Islet precursor cell (in vitro differentiated cells): ENCODE measurements at regions not wholly inside any gene's neighbourhood (a gene's known extent, or its start where the extent isn't known, plus 50 kb on each side); places are given as distances from the start of the nearest gene placed in this dataset.
A peak's percentile ranks its signal among the peaks of the same experiment; 100 is the strongest.
"Not testable (repeated sequence)": the region's sequence is repeated elsewhere in the genome, so short reads cannot be mapped to it uniquely, and the experiment has no call there.

Source experiments
- DNase-seq: peaks from one replicate; pipeline ENCODE4 v3.0.0-alpha.2; 2018

DNA sequence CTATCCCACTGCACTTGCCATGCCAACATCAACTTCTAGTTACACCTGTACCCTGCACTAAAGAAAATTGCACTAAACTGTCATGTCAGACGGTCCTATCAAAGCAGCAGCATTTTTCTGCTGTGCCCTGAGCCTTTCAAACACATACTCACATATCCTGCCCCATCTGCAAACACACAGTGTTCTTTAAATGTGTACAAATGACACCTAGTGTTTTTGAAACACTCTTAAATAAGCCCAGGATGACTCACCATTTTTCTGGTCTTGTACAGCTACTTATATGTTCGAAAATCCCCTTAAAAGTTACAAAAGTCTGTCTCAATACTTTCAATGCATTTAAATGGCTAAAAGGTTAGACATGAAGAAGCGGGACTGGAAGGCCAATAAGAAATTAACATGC, 346.7 kb upstream of the PPARGC1A start:
- no peak for DNase-seq

DNA sequence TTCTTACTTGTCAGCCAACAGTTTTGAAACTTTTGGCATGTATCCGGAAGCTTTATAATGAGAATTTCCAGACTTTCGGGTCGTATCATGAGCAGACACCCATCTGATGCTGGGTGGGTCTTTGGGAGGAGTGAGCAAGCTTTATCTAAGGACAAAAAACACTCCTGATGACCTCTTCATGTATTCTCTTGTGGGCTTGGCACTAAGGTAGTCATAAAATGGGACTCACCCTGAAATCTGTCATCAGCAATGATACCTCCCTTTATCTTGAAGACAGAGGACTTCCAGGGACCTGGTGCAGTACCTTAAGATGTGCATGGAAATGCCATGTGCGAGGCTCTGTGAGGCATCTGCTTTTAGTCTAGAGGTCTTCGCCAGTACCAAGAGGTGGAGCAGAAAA, 346.3 kb upstream of the PPARGC1A start:
- peak; percentile 18 for DNase-seq

DNA sequence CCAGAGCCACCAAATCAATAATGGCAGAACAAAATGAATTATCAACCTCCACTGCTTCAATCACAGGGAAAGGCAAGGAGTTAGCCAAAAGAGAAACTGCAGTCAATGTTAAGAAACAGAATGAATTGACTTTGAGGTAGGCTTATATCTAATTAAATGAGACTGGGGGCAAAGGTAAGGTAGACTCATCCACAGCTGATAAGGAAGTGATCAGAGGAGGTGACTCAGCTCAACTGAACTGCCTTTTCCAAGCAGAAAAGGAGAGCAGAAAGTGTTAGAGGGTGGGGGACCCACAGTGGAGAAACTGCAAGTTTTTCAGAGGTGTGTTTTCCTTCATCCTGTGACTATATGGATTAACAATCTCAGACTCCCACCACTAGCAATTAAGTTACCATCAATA, 345.8 kb upstream of the PPARGC1A start:
- DNase-seq: no peak

DNA sequence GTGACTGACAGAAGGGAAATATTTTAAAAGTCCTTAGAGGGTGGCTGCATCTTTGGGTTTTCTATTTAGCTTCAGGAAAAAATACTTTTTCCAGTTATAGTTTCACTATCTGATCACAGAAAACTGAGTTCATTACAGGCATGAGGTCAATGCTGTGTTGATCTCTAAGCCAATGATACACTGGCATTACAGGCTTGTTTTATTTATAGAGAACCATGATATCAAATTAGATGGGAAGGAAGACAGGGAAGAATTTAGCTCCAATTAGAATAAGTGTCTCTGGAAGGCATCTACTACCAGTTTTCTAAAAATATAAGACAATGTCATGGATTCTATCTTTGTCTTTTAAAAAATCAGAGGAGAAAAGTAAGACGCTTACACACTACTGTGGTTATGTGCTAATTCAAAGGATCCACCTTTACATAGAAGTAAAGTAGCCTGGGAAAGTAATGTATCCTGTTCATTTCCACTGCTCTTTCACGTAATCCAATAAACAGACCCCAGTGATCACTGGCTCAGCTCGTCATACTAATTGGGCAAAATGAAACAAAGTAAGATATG, 344.5 kb upstream of the PPARGC1A start:
- DNase-seq: no peak

DNA sequence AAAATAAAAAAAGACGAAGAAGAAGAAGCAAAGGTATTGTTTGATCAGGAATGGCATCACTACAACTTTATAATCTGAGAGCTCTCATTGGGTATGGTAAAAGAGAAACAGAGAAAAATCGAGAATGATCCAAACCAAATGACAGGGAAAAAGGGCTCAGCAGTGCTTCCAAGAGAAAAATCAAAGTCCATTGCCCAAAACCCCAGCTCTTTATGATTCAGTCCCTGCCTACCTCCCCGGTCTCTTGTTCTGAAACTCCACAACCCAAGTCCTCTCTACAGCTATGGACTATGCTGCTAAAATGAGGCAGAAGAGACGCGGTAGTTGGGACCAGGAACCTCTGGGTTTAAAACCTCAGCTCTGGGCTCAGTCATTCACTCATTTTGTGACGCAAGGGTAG, 341.1 kb upstream of the PPARGC1A start:
- DNase-seq: no peak

DNA sequence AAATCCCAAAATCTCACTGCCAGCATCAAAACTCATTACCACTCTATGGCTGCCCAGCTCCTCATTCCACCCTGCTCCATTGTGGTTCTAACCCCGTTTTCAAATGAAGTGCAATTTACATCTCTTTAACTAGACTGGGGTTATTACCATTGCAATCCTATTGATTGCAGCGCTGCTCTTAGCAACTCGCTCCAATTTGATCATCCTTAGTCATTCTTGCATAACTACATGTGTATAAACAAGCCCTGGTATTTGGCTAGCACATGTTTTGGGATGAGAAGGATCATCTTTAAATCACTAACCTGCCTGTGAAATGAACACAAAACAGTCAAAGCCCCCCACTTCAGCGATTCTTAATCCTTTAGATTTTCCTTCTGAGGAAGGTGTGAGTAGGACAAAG, 340.1 kb upstream of the PPARGC1A start:
- DNase-seq: peak; percentile 8

DNA sequence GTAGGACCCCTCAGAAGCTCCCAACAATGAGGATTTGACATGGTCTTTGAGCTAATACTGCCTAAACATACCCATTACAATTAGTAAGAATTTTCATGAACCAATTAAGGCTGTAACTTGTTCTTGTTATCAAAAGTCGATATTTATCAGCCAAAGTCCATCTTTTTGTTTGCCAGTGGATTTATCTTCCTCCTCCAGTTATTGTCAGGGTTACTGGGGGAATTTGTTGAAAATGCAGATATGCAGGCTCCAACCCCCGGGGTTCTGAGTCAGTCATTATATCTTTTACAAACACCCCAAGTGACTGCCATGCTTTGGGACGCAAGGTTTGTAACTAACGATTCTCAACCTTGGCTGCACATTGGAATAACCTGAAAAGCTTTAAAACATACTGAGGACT, 338.8 kb upstream of the PPARGC1A start:
- DNase-seq: peak; percentile 7

DNA sequence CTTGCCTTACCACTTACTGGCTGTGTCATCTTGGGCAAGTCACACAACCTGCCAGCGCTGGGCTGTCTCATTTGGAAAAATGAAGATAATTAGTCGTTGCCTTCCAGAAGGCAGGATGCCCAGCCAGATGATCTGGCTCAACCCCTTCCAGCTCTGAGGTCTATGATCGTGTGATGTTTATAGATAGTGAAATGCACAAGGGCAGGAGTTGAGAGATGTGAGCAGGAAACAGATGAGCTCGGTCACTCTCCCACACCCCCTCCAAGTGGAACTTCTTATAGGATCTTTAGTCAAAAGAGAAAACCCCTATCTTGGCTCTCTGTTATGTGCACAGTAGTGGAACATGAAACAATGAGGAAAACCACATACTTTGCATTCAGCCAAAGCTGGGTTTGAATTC, 336.8 kb upstream of the PPARGC1A start:
- no peak for DNase-seq

DNA sequence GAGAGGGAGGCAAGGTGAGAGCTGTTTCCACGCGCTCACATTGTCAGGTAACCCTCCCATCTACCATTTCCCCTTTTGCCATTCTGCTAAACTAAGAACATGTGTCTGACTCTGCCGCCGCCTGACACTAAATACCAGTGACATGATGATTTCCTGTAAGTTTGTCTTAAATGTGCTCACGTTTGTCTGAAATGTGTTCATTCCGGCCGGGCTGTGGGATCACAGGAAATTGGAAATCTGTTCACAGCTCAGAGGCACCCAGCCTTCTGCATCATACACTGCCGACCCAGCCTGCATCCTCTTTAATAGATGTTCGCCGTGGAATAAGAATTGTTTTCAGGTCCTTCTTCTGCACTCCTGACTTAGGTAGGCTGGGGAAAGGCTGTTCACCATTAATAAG, 336.2 kb upstream of the PPARGC1A start:
- DNase-seq: peak; percentile 29

DNA sequence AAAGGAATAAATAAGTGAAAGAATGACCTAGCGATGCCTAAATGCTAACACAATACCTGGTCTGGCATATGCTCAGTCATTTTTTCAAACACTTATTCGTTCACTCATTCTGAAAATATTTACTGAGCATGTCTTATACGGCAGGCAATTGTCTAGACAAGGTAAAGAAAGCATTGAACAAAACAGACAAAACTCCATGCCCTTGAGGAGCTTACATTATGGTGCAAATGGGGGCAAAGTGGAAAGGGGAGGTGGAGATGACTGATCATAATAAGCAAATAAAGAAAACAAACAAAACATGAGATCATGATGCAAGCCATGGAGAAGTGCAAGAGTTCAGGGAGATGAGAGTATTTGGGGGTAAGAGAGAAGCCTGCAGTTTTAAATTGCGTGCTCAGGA, 334.6 kb upstream of the PPARGC1A start:
- peak; percentile 3 for DNase-seq

DNA sequence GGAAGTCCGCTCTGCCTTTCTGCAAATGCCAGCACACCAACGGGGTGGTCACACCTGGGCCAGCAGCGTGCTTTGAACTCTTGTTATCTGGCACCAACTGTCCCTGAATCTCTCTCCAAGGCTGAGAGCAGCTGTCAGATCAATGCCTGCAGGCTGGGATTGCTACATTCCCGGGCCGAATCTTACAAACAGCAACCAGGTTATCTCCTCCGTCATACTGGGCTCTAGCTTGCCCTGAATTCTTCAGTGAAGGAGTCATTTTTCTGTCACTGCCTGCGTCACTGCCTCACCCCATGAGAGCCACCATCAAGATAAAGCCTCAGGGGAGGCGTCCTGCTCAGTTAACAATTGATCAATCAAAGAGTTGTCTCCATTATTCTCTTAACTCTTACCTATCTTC, 329.4 kb upstream of the PPARGC1A start:
- peak; percentile 74 for DNase-seq

DNA sequence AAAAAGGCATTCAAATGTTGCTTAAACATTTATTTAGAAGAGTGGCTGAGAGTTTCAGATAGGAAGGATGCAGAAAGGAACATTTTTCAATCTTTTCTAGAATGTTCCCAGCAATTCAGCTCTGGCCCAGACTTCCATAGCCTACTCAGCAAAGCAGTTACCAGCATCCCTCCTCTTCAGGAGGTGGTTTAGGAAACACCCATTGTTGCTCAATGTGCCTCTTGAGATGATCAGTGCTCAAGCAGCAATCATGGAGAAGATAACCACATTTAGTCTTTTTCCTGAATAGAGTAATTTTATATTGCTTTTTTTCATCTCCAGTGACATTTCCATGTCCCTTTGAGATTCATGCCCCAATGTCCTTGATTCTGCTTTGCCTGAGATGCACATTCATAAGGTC, 328.7 kb upstream of the PPARGC1A start:
- DNase-seq: no peak

DNA sequence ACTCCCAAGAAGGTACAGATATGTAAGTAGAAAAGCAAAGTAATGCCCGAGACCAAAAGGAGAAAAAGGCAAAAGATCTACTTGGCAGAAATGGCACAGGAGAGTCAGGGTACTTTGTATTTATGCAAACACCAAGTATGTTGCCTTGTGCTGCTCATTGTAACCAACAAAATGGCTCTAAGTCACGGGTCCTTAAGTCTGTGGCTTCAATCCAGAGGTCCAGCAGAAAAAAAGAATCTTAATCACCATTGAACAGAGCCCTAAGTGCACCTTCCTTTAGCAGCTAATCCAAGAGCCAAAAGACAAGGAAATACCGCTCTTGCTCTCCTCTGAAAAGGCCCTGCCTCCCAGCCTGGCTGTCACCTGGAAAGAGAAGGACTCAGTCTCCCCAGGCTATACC, 324.9 kb upstream of the PPARGC1A start:
- DNase-seq: no peak

DNA sequence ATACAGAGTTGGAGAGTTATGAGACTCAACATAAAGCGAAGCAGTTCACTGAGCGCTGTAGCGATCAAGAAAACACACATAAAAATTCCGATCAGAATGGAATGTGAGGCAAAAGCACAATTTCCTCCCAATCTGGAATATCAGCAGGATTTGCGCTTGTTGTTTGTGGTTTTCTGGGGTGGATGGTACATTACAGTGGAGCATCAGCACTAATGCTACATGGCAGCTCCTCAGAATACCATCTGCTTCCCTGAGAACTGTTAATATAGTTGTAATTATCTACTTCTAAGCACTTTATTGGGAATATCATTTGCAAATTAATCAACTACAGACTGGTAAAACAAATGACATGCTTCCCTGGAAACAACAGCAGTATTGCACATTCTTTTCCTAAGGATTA, 324.1 kb upstream of the PPARGC1A start:
- no peak for DNase-seq

DNA sequence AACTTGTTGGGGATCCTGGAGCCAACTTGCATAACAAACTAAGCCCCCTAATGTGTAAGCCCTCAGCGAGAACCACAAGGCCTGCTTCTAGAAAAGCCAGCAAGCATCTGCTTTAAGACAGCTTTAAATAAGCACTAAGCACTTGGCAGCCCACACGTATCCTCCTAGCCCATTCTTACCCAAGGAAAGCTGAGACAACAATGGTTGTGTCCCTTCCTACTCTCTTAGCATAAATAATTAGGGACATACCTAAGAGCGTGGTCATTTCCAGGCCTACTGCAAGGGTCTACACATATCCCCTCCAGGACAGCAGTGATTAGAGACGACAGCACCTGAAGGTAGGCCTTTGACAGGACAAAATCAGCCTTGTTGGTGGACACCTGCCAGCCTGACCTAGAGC, 322.8 kb upstream of the PPARGC1A start:
- DNase-seq: no peak

DNA sequence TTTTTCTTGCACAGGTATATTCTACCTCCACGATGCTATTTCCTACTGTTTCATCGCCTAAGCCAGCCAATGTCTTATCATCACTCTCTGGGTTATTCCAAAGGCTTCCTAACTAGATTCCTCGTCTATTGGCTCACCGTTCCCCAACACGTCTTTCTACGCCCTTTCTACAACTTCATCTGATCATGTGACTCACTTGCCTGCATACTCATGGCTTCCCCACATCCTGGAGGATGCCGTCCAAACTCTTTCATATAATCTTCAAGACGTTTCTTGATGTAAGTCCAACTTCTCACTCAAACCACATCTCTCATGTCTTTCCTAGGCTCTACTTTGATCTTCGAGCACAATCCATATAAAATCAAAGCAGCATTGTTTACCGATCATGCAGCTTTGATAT, 322.0 kb upstream of the PPARGC1A start:
- DNase-seq: no peak

DNA sequence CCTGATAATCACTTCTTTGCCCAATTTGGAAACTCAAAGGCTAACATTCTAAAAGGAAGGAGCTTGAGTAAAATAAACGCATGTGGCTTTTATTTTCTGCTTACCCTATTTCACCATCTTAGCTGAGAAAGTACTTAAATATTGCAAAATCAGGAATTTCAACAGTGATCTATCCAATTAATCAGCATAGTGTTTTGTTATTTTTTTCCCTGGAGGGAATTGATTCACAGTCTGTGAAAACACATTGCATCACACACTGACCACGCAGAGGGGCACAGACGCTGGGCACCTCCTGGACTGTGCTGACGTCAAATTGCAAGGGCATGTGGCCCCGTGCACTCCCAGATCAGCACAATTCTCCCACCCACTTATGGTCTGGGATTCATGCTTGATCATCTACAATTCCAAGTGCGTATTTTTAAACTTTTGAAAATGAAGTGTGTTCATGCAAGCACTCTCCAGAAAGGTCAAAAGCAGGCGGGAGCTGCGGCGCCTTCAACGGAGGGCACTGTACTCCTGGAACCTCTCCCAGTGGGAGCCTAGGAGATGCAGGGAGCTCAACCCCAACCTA, 320.6 kb upstream of the PPARGC1A start:
- DNase-seq: no peak

DNA sequence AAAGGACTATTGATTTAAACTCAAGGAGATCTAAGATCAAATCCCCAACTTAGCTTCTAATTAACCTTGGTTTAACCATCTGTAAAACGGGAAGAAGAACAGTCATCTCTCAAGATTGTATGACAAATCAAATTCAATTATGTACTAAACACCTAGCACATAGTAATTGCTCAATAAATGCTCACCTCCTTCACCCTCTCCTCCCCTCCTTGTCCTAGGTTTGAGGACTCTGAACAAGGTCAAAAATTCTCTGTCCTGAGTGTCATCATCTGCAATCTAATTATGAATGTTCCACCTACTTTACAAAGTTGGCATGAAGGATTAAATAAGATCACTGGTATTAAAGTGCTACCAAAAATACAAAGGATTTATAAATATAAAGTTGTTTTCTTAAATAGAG, 320.1 kb upstream of the PPARGC1A start:
- no peak for DNase-seq

DNA sequence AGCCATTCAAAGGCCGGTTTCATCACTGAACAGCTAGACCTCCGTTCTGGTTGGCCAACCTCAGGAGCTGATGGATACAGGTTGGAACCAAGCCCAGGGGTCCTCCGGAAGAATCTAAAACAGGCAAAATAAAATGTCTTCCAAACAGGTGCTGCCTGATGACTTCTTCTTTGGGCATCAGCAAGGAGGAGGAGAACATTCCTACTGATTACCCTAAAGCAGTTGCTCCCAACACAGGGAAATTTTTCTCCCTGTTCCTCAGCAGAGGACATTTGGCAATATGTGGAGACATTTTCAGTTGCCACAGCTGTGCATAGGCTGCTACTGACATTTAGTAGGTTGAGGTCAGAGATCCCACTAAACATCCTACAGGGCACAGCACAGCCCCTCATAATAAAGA, 319.3 kb upstream of the PPARGC1A start:
- no peak for DNase-seq

DNA sequence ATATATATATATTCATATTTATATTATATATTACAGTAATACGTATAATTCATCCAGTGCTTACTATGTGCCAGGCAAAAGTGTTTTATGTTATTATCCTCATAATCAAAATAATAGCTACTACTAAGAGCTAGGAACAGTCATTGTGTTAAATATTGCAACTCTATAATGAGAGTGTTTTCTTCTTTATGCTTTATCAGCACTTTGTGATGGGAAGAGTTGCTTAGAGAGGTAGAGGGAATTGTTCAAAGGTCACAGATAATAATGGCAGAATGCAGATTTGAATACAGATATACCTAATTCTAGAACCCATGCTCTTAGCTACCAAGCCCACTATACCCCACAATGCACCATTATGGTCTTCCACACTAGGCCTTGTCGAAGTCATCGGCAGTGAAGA, 318.8 kb upstream of the PPARGC1A start:
- no peak for DNase-seq

DNA sequence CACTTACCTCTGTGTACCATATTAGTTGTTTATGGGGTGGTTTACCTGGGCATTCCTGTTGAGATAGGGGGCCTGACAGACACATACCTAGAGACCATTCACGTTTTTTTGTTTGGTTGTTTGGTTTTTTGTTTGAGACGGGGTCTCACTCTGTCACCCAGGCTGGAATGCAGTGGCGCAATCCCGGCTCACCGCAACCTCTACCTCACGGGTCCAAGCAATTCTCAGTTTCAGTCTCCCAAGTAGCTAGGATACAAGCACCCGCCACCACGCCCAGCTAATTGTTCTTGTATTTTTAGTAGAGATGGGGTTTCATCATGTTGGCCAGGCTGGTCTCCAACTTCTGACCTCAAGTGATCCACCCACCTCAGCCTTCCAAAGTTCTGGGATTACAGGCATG, 314.9 kb upstream of the PPARGC1A start:
- not testable (repeated sequence) for DNase-seq

DNA sequence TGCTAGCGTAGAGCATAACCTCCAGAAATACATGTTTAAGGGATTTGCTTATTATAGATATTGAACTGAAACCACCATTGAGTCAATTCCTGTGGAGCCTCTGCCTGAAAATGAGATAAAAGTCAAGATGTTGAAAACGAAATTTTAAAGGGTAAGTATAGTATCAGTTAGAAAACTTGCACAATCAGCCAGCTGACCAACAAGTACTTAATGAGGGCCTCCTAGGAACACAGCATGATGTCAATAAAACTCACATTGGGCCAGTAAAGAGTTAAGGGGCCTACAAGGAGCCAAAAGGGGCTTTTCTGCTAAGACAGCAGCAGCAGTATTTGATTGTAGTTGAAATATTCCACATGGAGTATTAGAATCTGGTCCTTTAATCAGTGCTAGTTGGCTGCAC, 314.1 kb upstream of the PPARGC1A start:
- DNase-seq: no peak

DNA sequence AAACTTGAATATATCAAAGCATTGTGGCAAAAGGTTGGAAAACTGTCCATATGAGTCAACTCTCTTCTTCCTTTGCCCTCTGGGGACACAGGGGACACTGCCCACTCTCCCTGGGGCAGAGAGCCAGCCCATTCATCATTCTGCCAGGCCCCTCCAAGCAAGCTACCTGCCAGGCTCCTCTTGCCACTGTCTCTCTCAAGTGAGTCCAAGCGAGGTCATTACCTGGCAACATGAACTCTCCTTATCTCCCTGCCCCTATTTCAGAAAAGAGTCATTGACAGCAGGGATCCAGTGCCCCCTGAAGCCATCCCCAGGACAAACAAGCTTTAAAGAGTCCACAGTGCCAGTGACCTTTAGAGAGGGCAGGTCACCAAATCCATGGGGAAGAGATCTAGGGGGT, 312.7 kb upstream of the PPARGC1A start:
- no peak for DNase-seq

DNA sequence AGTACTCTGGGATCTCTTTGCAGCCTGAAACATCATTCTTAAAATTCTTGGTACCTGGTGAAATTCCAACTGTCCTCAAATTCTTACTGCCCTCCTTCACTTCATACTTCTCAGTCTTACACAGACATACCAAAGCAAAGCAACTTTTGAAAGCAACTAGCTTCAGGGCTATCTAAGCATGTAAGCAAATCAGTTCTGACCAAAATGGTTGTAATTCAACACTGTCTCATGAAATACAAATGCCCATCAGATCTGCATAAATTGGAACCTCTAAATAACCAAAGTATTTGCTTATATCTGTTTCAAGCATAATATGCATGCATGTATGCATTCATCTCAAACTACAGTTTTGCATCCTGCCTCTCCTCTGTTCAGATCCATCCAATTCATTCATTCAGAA, 308.1 kb upstream of the PPARGC1A start:
- no peak for DNase-seq

DNA sequence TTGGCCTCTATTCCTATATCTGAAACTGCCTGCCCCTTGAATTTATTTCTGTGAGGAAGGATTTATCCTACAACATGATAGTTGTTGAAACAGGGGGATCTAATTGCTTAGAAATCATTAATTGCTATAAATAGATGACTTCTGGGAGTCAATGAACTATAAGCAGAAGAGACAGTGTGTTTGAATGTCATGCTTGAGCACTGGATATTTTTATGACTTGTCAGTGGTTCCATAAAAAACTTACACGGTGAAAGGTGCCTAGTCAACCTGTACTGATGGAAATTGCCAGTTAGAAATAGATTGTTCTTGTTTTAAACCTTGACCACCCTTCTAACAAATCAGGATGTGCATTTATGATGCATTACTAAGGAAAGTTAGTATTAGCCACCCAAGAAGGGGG, 306.9 kb upstream of the PPARGC1A start:
- no peak for DNase-seq
